GM12873 (cell line): ENCODE measurements at regions not wholly inside any gene's neighbourhood (a gene's known extent, or its start where the extent isn't known, plus 50 kb on each side); places are given as distances from the start of the nearest gene placed in this dataset.

Source experiments
- TF ChIP-seq, protein P1 (sequence below): IDR thresholded peaks from 2 replicates; pipeline ENCODE4 v1.5.1; 2012; ENCODE audit warnings: low read depth, mild to moderate bottlenecking, moderate library complexity, low read length, control low read depth; ENCODE audit not compliant: insufficient read depth; ENCODE audit errors: missing control alignments

DNA sequence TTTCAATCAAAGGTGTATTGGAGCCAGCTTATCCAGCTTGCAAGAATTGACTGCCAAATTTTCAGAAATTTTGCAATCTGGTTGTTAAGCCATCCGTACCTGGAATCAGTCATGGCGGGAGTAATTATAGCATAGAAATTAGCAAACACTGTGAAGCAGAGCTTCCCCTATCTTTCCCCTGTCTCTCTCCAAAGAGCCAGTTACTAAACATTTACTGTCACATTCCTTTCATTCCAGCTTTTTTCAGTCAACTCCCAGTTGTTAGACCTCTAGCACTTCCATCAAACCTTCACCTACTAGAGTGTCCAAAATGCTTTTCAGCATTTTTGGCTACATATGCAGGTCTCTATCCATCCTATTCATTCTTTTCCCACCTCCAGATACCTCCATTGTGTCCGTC is 137.4 kb downstream of the MC4R start:
- TF ChIP-seq, protein P1, sequence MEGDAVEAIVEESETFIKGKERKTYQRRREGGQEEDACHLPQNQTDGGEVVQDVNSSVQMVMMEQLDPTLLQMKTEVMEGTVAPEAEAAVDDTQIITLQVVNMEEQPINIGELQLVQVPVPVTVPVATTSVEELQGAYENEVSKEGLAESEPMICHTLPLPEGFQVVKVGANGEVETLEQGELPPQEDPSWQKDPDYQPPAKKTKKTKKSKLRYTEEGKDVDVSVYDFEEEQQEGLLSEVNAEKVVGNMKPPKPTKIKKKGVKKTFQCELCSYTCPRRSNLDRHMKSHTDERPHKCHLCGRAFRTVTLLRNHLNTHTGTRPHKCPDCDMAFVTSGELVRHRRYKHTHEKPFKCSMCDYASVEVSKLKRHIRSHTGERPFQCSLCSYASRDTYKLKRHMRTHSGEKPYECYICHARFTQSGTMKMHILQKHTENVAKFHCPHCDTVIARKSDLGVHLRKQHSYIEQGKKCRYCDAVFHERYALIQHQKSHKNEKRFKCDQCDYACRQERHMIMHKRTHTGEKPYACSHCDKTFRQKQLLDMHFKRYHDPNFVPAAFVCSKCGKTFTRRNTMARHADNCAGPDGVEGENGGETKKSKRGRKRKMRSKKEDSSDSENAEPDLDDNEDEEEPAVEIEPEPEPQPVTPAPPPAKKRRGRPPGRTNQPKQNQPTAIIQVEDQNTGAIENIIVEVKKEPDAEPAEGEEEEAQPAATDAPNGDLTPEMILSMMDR = no peak

DNA sequence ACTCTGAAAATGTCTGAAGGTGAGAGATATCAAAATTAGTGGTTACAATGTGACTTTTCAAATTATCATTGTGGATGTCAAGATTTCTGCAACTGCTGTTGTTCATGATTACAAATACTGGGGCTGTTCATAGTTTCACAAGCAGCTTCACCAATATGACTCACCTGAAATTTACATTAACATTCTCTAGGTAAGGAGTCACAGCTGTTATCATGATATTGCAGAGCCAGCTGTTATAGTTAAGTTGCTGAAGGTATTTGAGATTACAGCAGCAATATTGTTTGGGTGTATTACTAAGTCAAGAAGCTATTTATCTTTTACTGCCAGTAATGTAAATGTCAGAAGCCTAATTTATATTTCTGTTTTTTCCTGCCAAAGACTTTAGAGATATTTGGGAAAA is 140.0 kb downstream of the MC4R start:
- TF ChIP-seq, protein P1 = no peak

DNA sequence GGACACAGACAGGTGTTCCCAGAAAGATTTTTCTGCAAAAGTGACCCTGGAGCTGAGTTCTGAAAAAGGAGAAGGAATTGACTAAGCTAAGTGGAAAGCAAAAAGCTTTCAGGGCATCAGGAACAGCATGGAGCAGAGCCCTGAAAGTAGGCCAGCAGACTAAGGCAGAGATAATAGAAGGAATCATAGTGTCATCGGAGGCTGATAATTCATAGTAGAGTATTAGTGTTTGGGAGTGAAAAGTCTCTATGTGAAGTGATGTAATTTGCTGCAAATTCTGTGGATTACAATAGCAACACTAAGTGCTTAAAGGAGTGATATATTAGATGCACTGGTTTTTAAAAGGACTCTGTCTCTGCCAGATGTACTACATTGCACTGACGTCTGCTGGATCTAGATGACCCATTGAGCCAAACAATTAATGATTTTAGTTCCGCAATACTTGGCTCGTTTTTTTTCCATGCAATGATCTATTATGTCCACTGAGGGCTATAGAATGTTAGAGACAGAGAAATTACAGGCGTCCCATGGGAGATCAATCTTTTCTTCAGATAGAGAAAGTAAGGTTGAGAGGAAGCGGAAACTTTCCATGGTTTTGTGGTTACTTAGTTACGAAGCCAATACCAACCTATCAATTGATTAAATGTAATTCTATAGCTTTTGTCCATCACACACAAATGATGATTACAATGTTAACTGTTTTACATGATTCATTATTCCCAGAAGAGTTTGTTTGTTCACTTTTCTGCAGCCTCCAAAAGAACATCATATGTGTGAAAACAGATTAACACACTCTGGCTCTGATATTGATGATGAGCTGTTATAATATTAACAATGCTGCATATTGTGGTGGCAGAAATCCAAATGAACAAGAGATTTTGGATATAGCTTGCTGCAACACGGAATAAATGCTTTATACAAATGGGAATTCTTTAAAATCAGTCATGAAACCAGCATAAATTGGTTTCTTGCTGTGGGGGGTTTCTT is 143.7 kb downstream of the MC4R start:
- TF ChIP-seq, protein P1 = no peak

DNA sequence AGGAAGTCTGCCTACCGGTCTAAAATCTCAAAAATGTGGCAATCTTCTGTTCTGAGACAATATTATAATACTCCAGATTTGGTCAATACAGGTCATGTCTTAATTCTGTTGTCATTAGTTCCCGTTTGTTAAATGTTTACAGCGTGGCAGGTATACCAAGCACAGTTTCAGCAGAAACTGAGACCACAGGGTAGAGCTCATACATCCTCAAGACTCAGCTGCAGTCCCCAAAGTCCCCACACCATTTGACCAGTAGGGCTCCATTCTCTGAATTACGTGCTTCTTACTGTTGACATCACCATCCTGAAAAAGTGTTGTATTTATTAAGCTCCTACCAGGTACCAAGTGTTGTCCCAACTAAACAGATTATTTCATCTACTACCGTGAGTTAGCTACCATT is 157.1 kb downstream of the MC4R start:
- TF ChIP-seq, protein P1 = no peak

DNA sequence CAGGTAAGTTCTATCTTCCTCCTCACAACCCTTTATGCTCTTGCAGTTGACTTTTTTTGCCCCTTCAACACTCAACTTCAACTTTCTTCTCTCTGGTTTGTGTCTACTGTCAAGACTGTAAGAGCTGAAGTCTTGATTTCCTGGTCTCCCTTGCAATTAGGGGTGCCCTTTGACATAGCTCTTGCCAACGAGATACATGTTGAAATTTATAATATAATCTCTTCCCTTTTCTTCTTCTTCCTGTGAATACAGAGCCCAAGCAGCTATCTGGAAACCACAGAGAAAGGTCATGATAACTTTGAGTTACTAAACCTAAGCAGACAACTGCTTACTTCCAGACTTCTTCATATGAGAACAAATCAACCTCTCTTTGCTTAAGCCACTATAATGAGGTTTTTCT is 163.5 kb downstream of the MC4R start:
- TF ChIP-seq, protein P1 = no peak

DNA sequence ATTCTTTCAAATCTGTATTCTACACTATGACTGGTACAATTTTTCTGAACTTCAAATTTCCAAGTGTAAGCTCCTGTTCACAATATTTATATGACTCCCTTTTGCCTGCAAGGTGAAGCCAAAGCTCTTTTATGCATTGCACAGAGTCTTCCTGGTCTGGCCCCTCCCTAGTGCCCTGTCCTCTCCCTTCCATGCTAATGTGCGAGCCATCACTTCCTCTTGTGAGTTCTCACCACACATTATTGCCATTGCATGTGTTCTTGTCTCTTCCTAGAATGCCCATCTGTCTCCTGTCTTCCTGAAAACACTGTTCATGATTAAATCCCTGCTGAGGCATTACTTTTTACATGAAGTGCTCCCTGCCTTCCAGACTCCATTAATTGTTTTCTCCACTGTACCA is 169.9 kb downstream of the MC4R start:
- TF ChIP-seq, protein P1 = no peak

DNA sequence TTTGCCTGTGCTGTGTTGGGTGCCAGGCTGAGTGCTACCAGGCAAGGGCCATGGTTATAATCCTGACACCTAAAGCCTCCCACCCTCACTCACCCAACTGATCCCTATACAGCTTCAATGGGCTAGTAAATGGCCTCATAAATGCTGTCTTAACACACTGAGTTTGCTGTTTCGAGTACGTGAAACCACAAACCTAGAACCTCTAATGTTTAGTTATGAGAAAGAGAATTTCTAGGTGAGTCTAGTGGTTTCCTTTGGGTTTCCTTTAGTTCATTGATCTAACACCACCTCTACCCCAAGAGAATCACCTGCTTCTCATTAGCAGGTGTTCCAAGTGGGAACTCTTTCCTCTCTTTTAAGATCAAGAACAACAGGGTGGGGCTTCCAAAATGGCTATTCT is 172.0 kb downstream of the MC4R start:
- TF ChIP-seq, protein P1 = no peak
